GM18951 (cell line): ENCODE measurements at regions not wholly inside any gene's neighbourhood (a gene's known extent, or its start where the extent isn't known, plus 50 kb on each side); places are given as distances from the start of the nearest gene placed in this dataset.
"Not testable (repeated sequence)": the region's sequence is repeated elsewhere in the genome, so short reads cannot be mapped to it uniquely, and the experiment has no call there.

Source experiments
- POLR2A ChIP-seq: IDR thresholded peaks from 4 replicates; pipeline ENCODE4 v1.6.1; 2011; ENCODE audit warnings: mild to moderate bottlenecking; ENCODE audit not compliant: insufficient read length, insufficient read depth; ENCODE audit errors: extremely low read depth
- in situ Hi-C: fragments of 300-500 bp; cut with MboI; formaldehyde crosslinking; loops from one replicate; pipeline ENCODE4 v1.12.0; 2022; ENCODE audit warnings: low sequenced_read_pairs, mixed read lengths, inconsistent platforms; ENCODE audit not compliant: unreplicated experiment

DNA sequence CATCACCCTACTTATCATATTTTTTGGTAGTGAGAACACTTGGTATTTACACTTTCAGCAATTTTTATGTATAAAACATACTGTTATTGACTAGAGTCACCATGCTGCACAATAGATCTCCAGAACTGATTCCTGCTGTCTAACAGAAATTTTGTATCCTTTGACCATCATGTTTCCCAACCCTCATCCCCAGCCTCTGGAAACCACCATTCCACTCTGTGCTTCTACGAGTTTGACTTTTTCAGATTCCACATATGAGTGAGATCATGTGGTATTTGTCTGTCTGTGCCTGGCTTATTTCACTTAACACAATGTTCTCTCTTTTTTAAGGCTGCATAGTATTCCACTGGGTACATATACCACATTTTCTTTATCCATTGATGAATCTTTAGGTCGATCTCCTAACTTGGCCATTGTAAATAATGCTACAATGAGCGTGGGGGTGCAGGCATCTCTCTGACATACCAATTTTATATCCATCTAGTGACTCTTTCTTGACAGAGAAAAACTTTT, 115.9 kb upstream of the RUNX1 start:
- TF ChIP-seq POLR2A, result no peak
- in situ Hi-C loops, result no loop called here

DNA sequence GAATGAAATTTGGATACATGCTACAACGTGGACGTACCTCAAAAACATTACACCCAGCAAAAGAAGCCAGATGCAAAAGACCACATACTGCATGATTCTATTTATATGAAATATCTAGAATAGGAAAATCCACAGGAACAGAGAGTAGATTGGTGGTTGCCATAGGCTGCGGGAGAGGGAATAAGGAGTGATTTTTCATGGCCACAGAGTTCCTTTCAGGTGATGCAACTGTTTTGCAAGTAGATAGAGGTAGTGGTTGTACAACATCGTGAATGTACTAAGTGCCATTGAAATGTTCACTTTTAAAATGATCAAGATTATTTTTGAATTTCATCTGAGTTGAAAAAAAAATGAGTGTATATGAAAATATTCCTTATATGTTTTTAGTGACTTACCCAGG, 115.3 kb upstream of the RUNX1 start:
- no peak for TF ChIP-seq POLR2A
- in situ Hi-C loops, result no loop called here

DNA sequence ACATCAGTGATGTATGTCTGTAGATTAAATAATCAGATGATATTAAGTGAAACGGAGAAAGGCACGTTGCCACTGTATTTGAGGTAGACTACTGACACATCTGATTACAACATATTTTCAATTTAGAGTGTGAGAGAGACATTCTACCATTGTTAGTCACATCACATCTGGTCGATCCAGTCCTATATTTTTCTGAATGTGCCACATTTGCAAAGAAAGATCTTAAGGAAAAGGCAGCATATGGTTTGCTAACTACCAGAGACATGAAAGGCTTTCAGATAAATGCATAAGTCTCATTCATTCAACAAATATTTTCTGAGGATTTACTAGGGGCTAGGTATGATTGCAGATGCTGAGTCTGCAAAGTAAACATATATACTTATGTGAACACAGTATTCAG, 114.3 kb upstream of the RUNX1 start:
- in situ Hi-C loops, result no loop called here
- TF ChIP-seq POLR2A, result no peak

DNA sequence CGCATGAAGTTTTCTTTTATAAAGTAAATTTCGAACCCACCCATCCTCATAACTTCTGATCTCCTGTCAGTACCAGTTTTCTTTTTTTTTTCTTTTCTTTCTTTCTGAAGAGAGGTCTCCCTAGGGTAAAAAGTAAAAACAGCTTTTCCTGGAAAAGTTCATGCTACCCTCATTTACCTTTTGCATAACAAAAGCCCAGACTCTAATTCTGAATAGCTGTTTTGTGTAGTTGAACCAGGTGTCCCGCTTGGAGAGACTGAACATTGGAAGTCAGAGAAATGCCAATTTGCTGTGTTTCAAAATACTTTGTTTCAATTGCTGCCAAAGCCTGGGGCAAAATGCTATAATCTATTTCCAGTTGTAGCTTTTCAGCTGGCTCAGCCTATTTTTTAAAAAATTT, 113.7 kb upstream of the RUNX1 start:
- in situ Hi-C loops, result no loop called here
- TF ChIP-seq POLR2A, result no peak

DNA sequence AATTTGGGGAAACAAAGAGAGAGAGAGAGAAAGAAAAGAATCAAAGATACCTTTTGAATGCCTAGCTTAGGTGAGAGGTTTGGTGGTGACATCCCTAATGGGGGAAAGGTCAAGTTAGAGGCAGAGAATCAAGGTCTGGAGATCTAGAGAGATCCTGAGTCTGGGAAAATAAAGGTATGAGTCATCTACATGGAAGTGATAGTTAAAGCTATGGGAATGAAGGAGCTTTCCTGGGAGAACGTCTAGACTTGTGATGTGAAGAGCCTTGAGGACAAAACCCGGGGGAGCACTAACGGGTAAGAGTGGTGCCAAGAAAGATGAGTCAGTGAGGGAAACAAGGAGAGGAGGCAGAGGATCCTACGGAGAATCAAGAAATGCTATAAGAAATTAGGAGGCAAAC, 110.8 kb upstream of the RUNX1 start:
- no peak for TF ChIP-seq POLR2A
- in situ Hi-C loops, result no loop called here

DNA sequence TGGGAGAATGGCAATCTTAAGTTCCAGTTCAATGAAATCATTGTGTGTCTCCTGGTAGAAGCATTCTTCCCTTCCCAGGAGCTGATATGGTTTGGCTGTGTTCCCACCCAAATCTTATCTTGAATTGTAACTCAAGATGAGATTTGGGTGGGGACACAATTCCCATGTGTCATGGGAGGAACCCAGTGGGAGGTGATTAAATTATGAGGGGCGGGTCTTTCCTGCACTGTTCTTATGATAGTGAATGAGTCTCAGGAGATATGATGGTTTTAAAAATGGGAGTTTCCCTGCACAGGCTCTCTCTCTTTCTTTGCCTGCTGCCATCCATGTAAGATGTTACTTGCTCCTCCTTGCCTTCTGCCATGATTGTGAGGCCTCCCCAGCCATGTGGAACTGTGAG, 108.3 kb upstream of the RUNX1 start:
- in situ Hi-C loops, result not testable (repeated sequence)

DNA sequence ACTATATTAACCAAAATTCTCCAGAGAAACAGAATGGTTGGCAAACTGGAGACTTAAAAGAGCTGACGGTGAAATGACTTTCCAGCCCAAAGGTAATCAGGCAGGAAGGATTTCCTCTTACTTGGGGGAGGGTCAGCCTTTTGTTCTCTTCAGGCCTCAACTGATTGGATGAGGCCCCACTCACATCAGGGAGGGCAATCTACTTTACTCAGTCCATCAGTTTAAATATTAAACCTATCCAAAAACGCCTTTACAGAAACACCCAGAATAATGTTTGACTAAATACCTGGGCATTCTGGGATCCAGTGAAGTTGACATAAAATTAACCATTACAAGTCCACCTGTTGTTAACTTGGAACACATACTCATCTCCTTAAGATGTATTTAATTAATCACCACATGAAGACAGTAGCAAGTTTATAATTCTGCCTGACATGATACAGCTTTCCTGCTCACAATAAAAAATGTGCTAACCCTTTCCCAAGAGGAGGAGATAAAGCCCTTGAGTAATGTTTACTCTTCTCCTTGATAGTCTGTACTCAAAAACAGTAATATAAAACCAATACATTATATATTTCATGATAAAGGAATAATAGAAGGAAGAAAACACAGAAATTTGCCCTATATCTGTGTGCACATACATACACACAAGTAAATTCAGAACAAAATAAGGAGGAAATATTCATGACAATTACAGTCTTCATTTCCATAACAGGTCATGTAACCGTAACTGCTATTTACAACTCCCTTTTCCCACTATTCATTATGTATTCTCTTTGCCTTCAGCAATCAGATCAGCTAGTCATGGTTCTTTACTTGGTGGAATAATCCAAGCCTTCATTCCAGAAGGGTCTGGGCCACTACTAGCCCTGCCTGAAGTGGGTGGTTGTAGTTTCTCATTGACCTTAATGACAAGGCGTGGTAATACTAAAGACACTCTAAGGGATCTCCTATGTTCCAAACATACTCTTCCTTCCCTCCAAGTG, 107.5 kb upstream of the RUNX1 start:
- in situ Hi-C loops, result no loop called here
- TF ChIP-seq POLR2A, result no peak

DNA sequence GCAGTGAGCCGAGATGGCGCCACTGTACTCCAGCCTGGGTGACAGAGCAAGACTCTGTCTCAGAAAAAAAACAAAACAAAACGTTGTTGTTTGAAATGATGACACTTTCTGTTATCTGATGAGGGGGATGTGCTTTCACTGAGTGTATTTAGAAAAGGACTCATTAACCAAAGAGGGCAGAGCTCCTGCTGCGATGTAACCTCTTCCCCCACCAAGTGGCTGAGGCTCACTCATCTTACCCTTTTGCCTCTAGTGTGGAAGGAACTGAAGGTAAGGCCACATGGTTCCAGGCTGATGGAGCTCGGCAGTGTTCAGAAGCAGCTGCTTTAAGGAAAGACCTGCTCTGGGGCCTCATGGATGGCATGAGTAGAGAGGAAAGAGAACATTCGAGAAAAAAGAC, 105.7 kb upstream of the RUNX1 start:
- TF ChIP-seq POLR2A, result no peak
- in situ Hi-C loops, result no loop called here

DNA sequence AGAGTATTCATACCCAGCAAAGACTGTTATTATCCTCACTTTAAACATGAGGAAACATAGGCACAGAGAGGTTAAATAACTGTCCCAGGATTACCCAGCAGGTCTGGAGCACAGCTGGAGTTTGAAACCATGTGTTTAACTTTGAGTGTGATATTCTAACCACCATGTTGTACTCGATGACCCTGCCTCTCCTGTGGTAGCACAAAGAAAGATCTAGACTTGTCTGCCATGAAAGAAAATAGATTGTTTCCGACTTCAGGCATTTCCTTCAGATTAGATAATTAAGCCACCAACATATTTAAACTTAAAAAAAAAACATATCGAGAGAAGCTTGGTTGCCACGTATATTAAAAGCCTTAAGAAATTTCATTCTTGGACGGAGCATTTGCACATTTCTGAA, 104.6 kb upstream of the RUNX1 start:
- in situ Hi-C loops, result no loop called here
- no peak for TF ChIP-seq POLR2A

DNA sequence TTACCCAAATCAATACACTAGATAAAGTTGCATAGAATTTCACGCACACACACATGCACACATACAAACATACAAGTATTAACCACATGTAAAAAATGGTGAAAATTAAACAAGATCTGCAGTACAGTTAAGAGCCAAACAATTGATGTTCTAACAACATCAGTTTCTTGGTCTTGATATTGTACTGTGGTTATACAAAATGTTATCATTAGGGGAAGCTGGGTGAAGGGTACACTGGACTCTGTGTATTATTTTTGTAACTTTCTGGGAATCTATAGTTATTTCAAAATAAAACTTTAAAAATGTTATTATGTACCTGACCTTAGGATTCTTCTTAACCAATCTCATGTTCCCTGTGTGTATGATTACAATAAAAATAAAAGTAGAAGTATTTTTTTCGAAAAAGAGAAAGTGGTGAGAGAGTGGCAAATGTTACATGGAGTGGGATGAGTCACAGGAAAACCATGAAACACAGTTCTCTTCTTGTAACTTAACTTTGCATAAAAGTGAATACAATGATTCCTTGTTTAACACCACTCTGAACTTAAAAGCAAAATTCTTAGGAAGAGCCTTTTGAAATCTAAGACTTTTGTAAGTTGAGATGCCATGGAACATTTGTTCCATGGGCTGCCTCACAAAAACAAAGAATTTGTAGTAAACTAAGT, 101.6 kb upstream of the RUNX1 start:
- TF ChIP-seq POLR2A, result no peak
- in situ Hi-C loops, result no loop called here

DNA sequence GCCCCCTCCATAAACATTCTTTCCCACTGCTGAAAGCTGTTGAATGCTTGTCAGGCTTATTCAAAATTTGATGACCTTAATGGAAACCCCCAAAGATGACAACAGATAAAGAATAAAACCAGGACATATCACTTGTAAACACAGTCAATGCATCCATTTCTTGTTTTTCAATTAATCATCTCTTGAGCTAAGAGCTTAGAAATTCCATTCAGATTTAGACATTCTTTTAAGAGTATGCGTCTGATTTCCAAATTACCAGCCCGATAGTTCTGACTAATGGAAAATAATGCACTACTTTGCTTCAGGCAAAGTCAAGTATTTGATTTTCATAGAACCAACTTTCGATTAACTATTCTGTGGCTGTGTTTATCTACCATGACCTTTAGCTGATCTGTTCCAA, 100.6 kb upstream of the RUNX1 start:
- TF ChIP-seq POLR2A, result no peak
- in situ Hi-C loops, result no loop called here

DNA sequence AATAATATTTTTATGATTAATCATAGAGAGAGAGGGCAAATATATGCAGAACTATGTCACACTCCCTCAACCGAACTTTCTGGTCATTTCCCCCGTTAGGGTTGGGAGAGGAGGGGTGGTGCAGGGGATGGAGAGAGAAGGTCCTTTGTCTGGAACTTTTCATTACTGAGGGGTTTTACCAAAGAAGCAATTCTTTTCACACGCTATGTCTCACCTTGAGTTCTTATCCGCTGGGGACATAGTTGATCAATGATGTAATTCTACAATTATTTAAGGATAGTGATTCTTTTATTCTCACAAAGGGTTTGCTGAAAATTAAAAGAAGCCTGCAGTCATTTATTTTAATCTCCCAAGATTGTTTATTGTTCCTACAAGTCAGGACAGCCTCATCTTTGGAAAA, 98.3 kb upstream of the RUNX1 start:
- no peak for TF ChIP-seq POLR2A
- in situ Hi-C loops, result no loop called here

DNA sequence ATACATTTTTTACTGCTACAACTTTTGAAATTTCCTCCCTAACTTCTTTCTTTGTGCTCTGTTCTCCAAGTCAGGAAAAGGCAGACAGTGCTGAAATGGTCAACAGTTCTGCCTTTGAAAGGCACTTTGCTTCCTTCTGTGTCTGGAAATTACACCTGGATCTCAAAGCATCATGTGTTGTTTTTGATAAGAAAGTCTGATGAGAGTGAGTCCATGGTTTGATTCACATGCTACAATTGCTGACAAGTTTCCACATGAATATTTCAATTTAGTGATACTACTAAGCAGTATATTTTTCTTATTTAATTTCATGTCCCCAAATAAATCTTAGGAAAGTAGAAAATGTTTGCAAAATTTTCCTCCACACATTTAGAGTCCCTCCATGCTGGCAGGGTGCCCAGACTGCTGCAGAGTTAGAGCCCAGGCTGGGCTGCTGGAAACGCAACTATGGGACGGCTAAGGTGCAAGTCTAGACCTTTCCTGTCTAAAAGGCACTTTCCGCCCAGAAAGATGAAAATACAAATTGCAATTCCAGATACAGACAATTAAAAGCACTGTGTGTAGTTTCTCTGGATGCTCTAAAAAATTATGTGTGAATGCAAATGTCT, 96.6 kb upstream of the RUNX1 start:
- TF ChIP-seq POLR2A, result no peak
- in situ Hi-C loops, result no loop called here
